ENCODE measurements at regions not wholly inside any gene's neighbourhood (a gene's known extent, or its start where the extent isn't known, plus 50 kb on each side); places are given as distances from the start of the nearest gene placed in this dataset.

GRCh38 chr21:35732788-35733187 is 327.5 kb downstream of the SETD4 start:
- ChIA-PET CTCF (ENCODE audit: low intra/inter-chr PET ratio, low total read pairs) (no interaction called here), POLR2A (no interaction called here)
- Histone ChIP-seq H2AFZ (ENCODE audit: low read length) (no peak overlapping the region), H3K4me3 (replicated peaks in 1 of 3; ENCODE audit: insufficient read depth in 1 of 3, low read depth in 2 of 3, low read length in 3 of 3) (no peak overlapping the region), H3K27me3 (ENCODE audit: control insufficient read depth in 1 of 2, insufficient read depth in 2 of 2, low read length in 2 of 2) (no peaks in the 10 kb centered on the region), H3K9me3 (ENCODE audit: low read length) (no peaks in the 10 kb centered on the region), H3K9ac (ENCODE audit: insufficient read depth, low read depth, low read length) (no peak overlapping the region), H3K79me2 (ENCODE audit: insufficient read depth, low read length) (no peaks in the 10 kb centered on the region), H3K4me1 (ENCODE audit: insufficient read depth, low read length) (no peaks in the 10 kb centered on the region), H3K4me2 (ENCODE audit: low read depth, low read length) (no peak overlapping the region), H3K27ac (ENCODE audit: extremely low read length, insufficient read depth, low read length) (no peak overlapping the region), H3K36me3 (replicated peaks in 1 of 2; ENCODE audit: control insufficient read depth in 1 of 2, insufficient read depth in 2 of 2, low read length in 2 of 2) (no peaks in the 10 kb centered on the region), H4K20me1 (ENCODE audit: insufficient read depth, low read length) (no peaks in the 10 kb centered on the region)
- no peak for FAIRE-seq
- in situ Hi-C loops (cut with HindIII; ENCODE audit: extremely low pct_ligation_motif_present, low pct_unique_long_range_greater_than_20kb) (no loop called here), intact Hi-C loops (cut with micrococcal nuclease; ENCODE audit: unreplicated experiment) (no loop called here)
- ATAC-seq: no peak
- TF ChIP-seq MXD4 (CRISPR knock-in tag; IDR thresholded peaks at IDR 0.05): no peak
- WGBS (ENCODE audit: low lambda C conversion rate): 85% methylated on average over 9 of the region's 10 CpGs
- no TSS peak for BruUV-seq (replicated peaks)
- no peak for DNase-seq (ENCODE audit: low spot score)

- Histone ChIP-seq H3K27me3 (ENCODE audit: control insufficient read depth in 1 of 2, insufficient read depth in 2 of 2, low read length in 2 of 2) (no peaks in the 10 kb centered on the region), H3K9ac (ENCODE audit: insufficient read depth, low read depth, low read length) (no peak overlapping the region), H3K4me1 (ENCODE audit: insufficient read depth, low read length) (no peaks in the 10 kb centered on the region), H3K4me3 (replicated peaks in 1 of 3; ENCODE audit: insufficient read depth in 1 of 3, low read depth in 2 of 3, low read length in 3 of 3) (no peak overlapping the region), H3K79me2 (ENCODE audit: insufficient read depth, low read length) (no peaks in the 10 kb centered on the region), H3K4me2 (ENCODE audit: low read depth, low read length) (no peak overlapping the region), H3K27ac (ENCODE audit: extremely low read length, insufficient read depth, low read length) (no peak overlapping the region), H2AFZ (ENCODE audit: low read length) (no peak overlapping the region), H3K9me3 (ENCODE audit: low read length) (no peaks in the 10 kb centered on the region), H3K36me3 (replicated peaks in 1 of 2; ENCODE audit: control insufficient read depth in 1 of 2, insufficient read depth in 2 of 2, low read length in 2 of 2) (no peaks in the 10 kb centered on the region), H4K20me1 (ENCODE audit: insufficient read depth, low read length) (no peaks in the 10 kb centered on the region)
- ChIA-PET CTCF (ENCODE audit: low intra/inter-chr PET ratio, low total read pairs) (no interaction called here), POLR2A (no interaction called here)
- no peak for DNase-seq (ENCODE audit: low spot score)
- no peak for FAIRE-seq
- WGBS (ENCODE audit: low lambda C conversion rate): 42% methylated on average over 6 of the region's 8 CpGs
- intact Hi-C loops (cut with micrococcal nuclease; ENCODE audit: unreplicated experiment) (no loop called here), in situ Hi-C loops (cut with HindIII; ENCODE audit: extremely low pct_ligation_motif_present, low pct_unique_long_range_greater_than_20kb) (no loop called here)
- TF ChIP-seq CCAR2 (optimal IDR thresholded peaks at IDR 0.05; ENCODE audit: low read depth, low read length) (no peak), HOMEZ (CRISPR knock-in tag; IDR thresholded peaks at IDR 0.05; ENCODE audit: low read depth) (no peak), MLX (CRISPR knock-in tag; IDR thresholded peaks at IDR 0.05) (no peak), MAFG (CRISPR knock-in tag; IDR thresholded peaks at IDR 0.05) (no peak), HNF4G (IDR thresholded peaks at IDR 0.05; ENCODE audit: borderline replicate concordance, low read depth, low read length) (no peak), HNF4G (CRISPR knock-in tag; IDR thresholded peaks at IDR 0.05; ENCODE audit: borderline replicate concordance, low read depth) (no peak), NFE2L1 (CRISPR knock-in tag; IDR thresholded peaks at IDR 0.05; ENCODE audit: borderline replicate concordance) (no peak), ZNF263 (CRISPR knock-in tag; IDR thresholded peaks at IDR 0.05) (no peak), POLR2AphosphoS2 (IDR thresholded peaks at IDR 0.05; ENCODE audit: low read depth, low read length) (no peak), NR2F2 (IDR thresholded peaks at IDR 0.05; ENCODE audit: borderline replicate concordance, low read depth) (no peak), NFYC (CRISPR knock-in tag; IDR thresholded peaks at IDR 0.05) (no peak), SYNCRIP (IDR thresholded peaks at IDR 0.05; ENCODE audit: insufficient read depth, low read depth, low read length) (no peak), ARNT2 (CRISPR knock-in tag; IDR thresholded peaks at IDR 0.05; ENCODE audit: low read depth) (no peak), ZNF7 (CRISPR knock-in tag; IDR thresholded peaks at IDR 0.05) (no peak), ZNF747 (CRISPR knock-in tag; IDR thresholded peaks at IDR 0.05; ENCODE audit: borderline replicate concordance) (no peak), ZNF367 (CRISPR knock-in tag; IDR thresholded peaks at IDR 0.05; ENCODE audit: borderline replicate concordance) (no peak), YEATS2 (CRISPR knock-in tag; IDR thresholded peaks at IDR 0.05; ENCODE audit: borderline replicate concordance) (no peak)
- no TSS peak for BruUV-seq (replicated peaks)
- no peak for ATAC-seq
These were observed 330.0 kb downstream of the SETD4 start for GRCh38 chr21:35730325-35730724.

Data from HepG2 (cell line).